Transverse colon (tissue), 4 donors: ENCODE measurements at regions not wholly inside any gene's neighbourhood (a gene's known extent, or its start where the extent isn't known, plus 50 kb on each side); places are given as distances from the start of the nearest gene placed in this dataset.

Experiments used
- CTCF ChIP-seq, 5 experiments: fragments of 200-600 bp in 3 of 5; fragments of 450-650 bp in 2 of 5; sonication (generic) in 3 of 5; IDR thresholded peaks; 1 replicate in 2 of 5; 2 replicates in 3 of 5; pipeline ENCODE4 v1.5.1; 2016 to 2017; ENCODE audit warnings: antibody characterized with exemption in 5 of 5, inconsistent platforms in 3 of 5, mild to moderate bottlenecking in 2 of 5, moderate library complexity in 1 of 5
- EP300 ChIP-seq: sonication (generic); formaldehyde crosslinking; IDR thresholded peaks from one replicate; pipeline ENCODE4 v1.6.1; 2017; ENCODE audit warnings: antibody characterized with exemption, low read depth
- POLR2A ChIP-seq: fragments of 450-650 bp; IDR thresholded peaks from one replicate; pipeline ENCODE4 v1.6.1; 2016; ENCODE audit warnings: antibody characterized with exemption, mild to moderate bottlenecking, moderate library complexity
- POLR2AphosphoS5 ChIP-seq, 3 donors: sonication (generic); formaldehyde crosslinking; IDR thresholded peaks; one replicate each; pipeline ENCODE4 v1.6.1; 2016; ENCODE audit warnings: antibody characterized with exemption in 3 of 3

GRCh38 chr4:176925962-176926361, 133.2 kb upstream of the VEGFC start:
- TF ChIP-seq CTCF (IDR thresholded peaks at IDR 0.05) (no peak), POLR2AphosphoS5 (IDR thresholded peaks at IDR 0.05) (no peak), POLR2A (no peak), EP300 (no peak)
